HG02759 (cell line): ENCODE measurements at regions not wholly inside any gene's neighbourhood (a gene's known extent, or its start where the extent isn't known, plus 50 kb on each side); places are given as distances from the start of the nearest gene placed in this dataset.

ENCODE experiments used
- ATAC-seq: cut with Tn5 transposase; IDR thresholded peaks from one replicate; pipeline ENCODE4 v1.9.1; 2021; ENCODE audit warnings: mild to moderate bottlenecking, moderate library complexity; ENCODE audit not compliant: unreplicated experiment

- ATAC-seq: no peak
Measured at GRCh38 chr18:53664575-53664974, 559.9 kb downstream of the MBD2 start.

GRCh38 chr18:53660306-53660705 is 564.2 kb downstream of the MBD2 start:
- ATAC-seq: no peak

- no peak for ATAC-seq
Measured at GRCh38 chr18:53657257-53657656, 567.2 kb downstream of the MBD2 start.

GRCh38 chr18:53649621-53650020 is 574.8 kb downstream of the MBD2 start:
- no peak for ATAC-seq

- ATAC-seq: no peak
Measured at GRCh38 chr18:53644799-53645471, 579.5 kb downstream of the MBD2 start.

- no peak for ATAC-seq
Measured at GRCh38 chr18:53639687-53640086, 584.8 kb downstream of the MBD2 start.

GRCh38 chr18:53629337-53629736 is 595.1 kb downstream of the MBD2 start:
- no peak for ATAC-seq

GRCh38 chr18:53625997-53626599 is 598.4 kb downstream of the MBD2 start:
- ATAC-seq: no peak

GRCh38 chr18:53610957-53611356 is 613.5 kb downstream of the MBD2 start:
- ATAC-seq: no peak

GRCh38 chr18:53606792-53607191 is 617.7 kb downstream of the MBD2 start:
- ATAC-seq: no peak

- no peak for ATAC-seq
Measured at GRCh38 chr18:53605198-53605597, 619.3 kb downstream of the MBD2 start.

- ATAC-seq: no peak
Measured at GRCh38 chr18:53603276-53603675, 621.2 kb downstream of the MBD2 start.

- no peak for ATAC-seq
Measured at GRCh38 chr18:53601344-53601743, 623.1 kb downstream of the MBD2 start.

GRCh38 chr18:53586923-53587322 is 637.5 kb downstream of the MBD2 start:
- ATAC-seq: no peak
